NCI-H345 (cell line): ENCODE measurements at regions not wholly inside any gene's neighbourhood (a gene's known extent, or its start where the extent isn't known, plus 50 kb on each side); places are given as distances from the start of the nearest gene placed in this dataset.

Experiments used
- DNase-seq: peaks from one replicate; lab custom pipeline; 2025; lab: John Stamatoyannopoulos, UW

DNA sequence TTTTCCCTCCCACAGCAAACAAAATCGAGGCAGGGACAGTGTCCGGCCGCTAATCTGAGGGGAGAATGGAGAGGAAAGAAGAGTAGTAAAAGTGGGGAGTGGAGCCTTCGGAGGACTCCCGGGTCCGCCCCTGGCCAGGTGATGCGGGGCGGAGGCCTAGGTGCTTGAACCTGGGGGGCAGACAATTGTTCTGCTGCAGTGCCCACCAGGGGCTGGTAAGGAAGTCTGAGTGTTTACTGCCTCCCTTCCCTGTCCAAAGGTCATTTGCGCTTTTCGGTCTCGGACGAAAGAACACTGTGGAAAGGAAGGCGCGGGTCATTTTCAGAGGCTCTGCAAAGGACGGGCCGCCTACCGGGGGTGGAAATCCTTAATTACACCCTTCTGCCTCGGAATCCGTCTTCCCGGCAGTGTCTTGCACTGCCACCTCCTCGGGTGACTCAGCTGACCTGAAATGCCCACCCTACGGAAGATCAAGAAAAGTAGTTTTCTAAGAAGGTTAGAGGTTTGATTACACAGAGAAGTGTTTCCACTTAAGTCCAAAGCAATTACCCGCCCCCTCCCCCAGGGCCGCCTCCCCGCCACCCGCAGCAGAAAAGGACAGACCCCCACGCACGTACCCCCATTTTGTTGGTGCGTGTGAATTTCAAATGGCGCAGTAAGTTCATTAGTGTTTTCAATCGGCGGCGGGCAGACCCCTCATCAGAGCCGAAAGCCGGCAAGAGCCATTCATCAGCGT lies 99.9 kb upstream of the TENM3 start:
- DNase-seq, result no peak

DNA sequence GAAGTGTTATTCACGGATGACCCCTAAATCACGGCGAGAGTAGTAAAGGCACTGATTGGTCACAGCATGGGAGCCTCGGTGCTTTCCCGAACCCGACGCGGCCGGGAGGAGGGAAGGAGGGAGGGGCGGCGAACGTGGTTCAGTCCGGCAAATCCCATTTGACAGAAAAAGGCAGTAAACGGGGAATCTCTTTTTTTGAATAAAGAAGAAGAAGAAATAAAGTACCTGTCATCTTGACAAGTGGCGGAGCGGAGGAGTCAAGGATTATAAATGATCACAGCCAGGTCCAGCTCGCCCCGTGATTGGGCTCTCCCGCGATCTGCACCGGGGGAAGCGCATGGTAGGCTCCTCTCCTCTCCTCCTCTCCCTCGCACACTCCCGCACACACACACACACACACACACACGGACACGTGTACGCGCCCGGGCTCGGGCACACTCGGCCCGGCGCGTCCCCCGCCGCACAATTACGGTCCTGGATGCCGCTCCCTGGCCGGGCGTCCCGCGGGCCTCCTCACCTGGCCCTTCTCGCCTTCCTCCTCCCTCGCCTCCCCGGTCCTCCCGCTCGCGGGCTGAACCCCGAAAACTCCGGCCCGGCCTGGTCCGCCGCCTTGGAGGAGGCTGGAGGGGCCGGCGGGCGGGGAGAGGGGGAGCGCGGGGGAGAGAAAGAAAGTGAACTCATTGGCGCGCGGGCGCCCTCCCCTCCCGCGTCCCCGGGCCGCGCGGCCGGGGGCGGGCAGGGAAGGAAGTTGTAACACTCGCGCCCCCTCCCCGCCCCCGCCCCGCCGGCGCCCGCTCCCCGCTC lies 99.2 kb upstream of the TENM3 start:
- no peak for DNase-seq

DNA sequence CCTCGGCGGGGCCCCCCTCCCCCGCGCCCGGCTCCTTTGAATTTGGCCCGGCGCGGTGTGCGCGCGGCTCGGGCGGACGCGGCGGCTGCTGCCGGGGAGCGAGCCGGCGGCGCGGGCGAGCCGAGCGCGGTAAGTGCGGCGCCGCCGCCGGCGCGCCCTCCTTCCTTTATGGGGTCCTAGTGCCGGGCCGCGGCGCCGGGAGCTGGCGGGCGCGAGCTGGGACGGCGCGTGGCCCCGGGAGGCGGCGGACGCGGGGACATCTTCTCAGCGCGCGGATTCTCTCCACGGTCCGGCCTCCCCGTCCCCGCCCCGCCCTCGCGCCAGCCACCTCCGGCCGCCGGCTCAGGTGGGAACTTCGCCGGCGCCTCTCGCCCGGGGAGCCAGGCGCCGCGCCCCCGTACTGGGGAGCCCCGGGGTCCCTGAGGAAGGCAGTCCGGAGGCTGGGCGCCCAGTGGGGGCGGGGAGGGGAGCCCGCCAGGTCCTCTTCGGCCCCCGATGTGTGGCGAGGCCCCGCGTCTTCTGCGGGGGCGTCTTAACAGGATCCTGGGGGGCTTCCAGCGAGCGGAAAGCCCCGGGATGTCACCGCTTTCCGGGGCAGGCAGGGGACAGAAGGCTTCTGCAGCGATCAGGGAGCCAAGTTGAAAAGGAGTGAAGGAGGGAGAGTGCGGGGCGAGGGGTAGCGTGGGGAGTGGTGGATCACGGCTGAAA lies 98.4 kb upstream of the TENM3 start:
- DNase-seq, result no peak

DNA sequence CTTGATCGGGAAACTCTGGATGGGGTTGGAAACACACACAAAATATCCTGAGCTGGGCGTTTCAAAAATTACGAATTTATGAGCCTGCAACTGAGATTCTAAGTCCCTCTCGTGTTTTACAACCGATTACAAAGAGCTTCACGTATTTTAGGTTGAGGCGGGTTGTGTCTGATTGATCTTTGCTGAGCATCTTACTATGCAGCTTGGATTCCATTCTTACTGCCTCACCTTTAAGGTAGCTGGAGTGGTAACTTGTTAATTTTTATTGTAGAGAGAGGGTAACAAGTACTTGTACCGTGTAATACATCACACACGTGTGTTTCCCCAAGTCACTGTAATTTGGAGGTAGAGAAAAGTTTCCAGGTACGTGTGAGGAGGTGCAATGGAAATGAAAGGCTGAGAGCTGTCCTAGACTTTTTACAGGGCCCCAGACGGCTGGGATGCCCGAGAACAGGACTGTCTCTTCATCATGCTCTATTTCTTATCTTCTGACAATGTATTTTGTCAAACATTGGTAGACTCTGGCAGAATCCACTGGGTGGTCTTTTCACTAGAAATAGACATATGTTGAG lies 97.8 kb upstream of the TENM3 start:
- DNase-seq, result no peak

DNA sequence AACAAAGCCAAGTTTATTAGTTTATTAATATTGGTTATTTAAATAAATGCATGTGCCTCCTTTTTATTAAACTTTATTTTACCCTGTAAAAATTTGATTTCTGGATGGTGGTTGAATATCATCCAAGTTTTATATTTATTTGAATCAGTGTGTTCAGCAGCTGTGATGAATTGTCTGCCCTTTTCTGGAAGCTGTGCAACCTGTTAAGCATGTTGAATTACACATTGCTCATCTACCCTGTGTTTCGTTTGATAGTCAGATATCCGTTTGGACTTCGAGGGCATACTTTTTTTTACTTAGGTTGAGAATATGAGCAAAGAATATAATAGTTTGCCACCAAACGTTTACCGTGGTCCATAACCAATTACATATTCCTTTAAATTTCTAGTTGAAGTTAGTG lies 95.8 kb upstream of the TENM3 start:
- DNase-seq, result no peak

DNA sequence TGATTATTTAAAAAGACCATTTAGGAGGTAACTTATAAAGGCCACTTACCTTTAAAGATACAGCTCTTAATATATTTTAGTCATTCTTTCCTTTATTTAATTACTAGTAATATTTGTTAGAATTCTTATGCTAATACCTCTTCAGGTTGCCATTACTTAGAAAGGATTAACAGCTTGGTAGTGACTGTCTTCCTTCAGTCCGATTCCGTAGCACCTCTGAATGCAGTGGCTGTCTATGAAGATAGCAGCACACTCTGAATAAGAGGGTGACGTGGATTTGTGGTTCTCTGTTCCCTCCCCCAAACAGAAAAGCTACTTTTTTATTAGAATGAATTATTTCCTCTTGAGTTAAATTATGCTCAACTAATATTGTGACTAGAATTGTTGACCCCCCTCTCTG lies 92.6 kb upstream of the TENM3 start:
- DNase-seq, result no peak

DNA sequence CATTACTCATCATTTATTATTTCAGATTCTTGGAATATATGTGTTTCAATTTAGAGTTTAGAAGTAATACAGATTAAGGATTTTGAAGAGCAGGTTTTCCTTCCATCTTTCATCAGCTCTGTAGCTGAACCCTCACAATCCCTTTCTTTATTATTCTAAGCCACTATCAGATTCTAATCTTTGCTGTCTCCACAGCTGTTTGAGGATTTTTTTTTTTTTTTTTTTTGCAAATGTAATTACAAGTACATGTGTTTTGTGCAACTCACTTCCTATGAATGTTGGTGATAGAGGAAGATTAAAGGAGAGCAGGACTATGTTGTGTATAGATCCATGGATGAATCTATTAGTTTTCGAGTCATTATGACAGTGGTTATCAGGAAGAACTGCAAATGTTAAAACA lies 87.4 kb upstream of the TENM3 start:
- no peak for DNase-seq

DNA sequence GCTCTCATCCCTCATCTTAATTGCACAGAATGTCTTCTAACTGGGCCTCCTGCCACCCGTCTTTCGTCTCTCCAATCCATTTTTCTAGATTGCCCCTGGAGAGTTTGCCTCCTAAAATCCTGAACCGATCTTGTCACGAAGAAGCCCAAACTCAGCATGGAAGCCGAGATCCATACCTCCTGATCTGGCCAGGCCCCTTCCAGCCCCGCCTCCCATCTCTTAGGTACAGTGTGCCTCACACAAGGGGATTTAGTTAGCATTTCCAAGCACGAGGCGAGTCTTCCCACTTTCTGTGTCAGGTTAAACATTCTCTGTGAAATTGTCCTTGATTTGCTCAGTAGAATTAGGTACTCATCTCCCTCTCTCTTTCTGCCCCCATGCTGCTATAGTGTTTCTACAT lies 80.0 kb upstream of the TENM3 start:
- no peak for DNase-seq

DNA sequence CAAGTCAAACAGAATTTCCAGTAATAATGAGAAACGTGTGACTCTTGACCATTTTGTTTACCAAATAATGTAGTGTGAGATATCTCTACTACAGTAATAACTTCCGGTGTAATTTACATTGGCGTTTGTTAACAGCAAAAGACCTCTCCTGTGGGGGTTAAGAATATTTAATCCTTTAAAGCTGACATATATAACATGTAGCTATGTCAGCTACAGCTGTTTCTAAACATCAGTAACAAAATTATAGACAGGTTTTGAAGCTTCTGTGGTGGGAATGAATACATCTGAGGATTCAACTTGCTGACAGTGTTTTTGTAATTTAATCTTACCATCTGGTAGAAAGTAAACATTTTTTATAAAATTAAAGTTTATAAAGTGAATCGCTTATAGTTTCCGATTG lies 73.6 kb upstream of the TENM3 start:
- DNase-seq, result no peak

DNA sequence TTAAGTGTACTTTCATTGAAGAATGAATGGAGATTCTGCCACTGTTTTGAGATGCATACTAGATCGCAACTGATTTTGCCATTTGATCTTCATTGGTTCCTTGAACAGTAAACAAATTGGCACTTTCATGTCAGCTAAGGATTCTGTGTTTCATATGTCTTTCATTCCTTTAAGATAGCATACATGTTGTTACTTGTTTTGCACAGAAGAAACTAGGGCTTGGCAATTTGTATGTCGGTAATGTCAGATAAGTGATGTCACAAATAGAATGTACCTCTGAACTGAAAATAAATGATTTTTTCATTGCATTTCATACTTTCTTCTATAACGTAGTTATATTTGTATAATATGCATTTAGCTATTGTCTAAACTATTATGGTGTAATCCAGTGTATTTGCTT lies 73.2 kb upstream of the TENM3 start:
- no peak for DNase-seq

DNA sequence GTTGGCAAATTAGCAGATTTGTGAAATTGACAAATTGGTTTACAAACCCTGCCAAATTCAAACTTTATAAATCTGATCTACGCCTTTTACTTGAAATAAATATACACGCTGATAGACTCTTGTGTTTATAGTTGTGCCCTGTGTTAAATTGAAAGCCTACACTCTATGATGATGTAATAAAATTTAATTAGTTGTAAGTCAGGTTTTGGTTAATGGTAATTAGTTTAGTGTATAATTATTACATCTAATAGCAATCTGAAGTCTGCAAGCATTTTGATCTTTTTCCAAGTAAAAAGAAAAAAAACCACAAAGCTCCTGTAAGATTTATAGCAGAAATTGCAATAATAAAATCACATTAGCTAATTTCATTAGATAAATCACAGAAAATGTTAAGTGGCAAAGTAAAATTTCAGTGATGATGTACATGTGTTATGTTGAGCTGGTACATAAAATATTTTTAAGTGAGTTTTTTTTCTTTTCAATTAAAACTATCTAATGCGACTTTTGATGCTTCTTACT lies 72.7 kb upstream of the TENM3 start:
- DNase-seq, result no peak

DNA sequence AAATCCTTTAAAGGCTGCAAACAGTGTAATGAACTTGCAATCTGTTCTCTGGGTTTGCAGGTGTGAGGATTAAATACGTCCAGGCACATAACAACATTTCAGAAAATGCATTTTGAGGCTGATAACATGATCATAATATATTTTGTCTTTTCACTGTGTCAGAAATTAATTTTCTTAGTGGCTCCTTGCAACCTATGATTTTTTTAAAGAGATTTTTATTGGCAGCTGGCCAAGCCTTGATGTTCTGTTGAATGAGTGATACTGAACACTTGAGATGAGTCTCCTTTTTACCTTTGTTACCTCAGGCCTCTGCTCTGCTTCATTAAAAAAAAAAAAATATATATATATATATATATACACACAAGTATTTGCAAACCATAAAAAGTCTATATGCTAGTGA lies 68.2 kb upstream of the TENM3 start:
- no peak for DNase-seq

DNA sequence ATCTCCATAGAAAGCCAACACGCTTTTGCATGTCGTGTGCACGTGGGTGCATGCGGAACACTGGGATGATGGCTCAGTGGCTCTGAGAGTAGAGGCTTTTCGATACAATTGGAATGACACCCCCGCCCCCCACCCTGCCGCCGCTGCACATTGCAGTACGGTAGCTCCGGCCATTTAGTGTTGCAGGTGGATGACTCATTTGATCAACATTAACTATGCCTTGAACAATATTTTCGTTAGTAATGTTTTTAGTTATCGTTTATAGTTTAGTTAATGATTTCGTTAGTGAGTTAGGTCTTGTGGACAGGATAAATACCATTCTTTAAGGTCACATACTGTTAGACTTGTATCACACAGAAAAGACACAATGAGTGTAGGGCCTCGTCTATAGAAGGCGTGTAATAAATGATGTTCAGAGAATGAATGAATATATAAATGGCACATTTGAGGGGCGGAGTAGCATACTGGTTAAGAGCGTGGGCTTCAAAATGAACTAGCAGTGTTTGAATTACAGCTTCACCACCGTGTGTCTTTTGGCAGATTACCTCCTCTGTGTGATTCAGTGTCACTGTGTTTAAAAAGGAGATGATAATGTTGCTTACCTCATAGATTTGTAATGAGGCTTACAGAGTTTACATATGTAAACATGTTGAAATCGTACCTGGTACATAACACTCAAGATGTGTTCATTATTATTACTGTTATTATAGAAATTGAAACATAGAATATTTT lies 67.2 kb upstream of the TENM3 start:
- no peak for DNase-seq

DNA sequence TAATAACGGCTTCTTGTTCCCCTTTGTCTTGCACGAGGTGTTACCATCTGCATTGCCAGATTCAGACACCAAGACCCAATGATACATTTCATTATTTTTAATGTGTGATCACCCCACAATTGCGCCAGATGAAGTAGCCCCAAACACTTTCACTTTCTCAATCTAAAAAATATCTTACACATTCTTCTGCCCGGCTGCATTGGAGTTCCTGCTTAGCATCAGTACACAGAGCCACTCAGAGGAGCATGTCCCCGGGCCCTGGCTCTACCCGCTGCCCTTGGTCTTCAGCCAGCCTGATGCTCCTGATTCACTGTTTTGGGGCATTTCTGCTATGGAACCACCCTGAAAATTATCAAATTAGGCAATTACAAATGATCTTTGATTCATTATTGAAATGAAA lies 66.0 kb upstream of the TENM3 start:
- DNase-seq, result no peak

DNA sequence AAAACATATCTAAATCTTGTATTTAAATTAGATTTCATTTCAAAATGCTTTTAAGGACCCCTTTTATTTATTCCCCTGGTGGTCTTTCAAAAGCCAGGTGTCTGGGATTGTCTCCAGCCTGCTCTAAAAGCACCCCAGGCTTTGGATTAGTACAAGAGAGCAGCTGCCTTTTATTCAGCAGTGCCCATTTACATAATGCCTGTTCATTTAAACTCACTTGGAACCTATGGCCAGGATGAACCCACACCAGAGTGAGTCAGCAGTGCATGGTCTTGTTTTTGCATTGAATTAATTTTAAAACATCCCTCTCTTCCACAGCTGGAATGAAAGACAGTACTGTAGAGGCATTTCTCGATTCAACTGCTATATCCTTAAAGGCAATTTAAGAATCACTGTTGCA lies 64.1 kb upstream of the TENM3 start:
- DNase-seq, result no peak

DNA sequence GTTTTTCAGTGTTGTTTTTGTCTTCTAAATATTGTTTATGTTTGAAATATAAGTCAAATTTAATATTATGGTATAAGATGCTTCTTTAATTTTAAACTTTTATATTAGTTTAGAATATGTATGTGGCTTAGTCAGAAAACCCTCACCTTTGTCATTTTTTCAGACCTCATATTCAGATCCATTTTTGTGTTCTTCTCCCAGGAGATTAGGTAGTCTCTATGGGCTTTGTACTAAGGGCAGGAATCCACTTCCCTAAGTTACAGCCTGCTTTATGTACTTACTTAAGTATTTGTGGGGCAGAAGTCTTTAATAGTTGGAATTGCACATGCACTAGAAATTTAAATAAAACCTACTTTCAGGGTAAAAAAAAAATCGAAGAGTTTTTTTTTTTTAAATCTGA lies 63.5 kb upstream of the TENM3 start:
- DNase-seq, result no peak

DNA sequence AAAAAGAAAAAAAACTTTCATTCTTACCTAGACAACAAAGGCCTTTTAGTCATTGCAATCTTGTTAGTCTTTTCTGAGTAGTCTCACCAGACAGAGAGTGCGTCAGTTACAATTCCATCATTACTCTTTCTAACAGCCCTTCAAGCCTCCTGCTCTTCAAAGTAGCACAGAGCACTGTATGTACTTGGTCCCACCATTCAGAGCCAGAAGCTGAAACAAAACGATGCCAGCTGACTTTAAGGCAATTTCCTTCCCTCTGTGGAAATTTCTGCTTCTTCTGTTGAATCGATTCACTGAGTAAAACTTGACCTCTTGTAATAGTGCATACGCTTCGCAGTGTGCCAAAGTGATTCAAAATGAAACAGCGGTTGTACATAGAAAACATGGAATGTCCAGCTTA lies 57.7 kb upstream of the TENM3 start:
- DNase-seq, result no peak

DNA sequence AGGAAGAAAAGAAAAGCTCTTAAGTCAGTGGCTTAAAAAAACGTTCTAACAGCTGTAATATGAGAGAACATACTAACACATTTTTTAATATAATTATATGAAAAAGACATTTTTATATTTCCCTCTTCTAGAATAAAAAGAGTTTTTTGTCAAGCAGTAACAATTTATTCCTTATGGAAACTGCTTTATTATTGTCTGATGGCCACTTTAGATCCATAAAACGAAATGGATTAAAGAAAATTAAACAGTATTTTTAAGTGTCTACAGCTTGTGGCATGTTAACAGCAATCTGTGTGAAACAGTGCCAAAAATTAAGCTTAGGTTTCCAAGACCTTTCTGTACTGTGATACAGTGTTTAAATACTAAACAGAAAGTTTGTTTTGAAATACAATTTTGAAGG lies 55.5 kb upstream of the TENM3 start:
- DNase-seq, result no peak

DNA sequence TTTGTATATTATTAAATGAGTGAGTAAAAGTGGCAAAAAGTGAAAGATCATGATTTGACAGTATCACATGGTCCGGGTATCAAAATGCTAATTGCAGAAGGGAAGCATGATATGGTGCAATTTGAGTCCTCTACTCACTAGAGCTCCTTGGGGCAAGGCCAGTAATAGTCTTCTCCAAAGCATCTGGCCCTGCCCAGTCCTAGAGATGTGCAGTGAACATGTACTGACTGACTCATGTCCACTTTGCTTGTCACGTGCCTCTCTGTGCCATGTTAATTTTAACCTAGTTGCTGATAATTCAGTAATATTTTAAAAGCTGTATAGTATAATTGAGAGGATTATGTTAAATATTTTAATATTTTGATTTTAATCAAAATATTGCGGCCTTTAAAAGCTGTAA lies 54.6 kb upstream of the TENM3 start:
- DNase-seq, result no peak

DNA sequence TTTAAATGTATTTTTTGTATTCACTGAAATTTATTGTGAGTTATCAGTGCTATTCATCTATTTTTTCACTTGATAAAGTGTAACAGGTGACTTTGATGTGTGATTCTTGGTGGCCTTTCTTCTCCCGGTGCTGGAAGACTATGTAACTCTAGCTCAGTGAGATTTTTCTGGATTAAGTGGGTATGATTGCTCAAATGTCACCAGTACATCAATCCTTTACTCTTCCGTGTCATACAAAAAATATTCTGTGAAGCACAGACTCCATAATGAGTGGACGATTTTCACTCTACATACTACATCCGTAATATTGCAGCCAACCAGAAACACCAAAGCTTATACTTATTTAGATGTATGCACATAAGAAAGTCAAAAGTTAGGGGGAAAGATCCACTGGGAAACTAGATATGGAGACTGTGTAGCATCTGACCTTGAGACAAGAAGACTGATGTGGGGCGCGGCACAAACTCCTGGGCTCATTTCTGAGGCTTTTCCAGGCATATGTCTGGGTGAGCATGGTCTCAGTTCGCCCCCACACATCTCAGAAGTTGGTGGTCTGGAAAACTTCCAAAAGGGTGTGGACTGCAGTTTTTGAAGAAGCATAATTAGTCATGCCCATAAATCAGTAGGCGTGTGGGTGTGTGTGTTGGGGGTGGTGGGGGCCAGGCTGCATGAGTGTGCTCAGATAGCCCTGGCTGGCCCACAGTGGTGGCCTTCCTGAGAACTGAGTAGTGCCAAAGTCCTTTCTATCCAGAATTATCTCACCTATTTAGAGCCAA lies 53.9 kb upstream of the TENM3 start:
- DNase-seq, result no peak

DNA sequence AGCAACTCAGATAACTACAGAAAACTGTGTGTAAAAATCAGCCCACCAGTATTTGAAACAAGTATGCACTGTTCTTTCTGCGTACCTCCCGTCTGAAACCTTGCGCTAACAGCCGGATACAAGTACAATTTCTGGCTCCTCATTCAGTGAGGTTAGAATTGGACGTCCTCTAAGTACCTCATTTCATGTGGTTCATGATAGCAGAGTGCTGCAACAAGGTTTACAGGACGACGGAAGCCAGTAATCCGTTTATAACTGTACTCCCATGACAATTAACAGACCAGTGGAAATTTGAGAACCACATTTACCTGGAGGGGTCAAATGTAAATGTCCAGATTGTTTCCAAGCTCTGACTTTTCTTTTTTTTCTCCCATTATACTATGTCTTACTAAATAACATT lies 52.9 kb upstream of the TENM3 start:
- no peak for DNase-seq
